HG03097 (cell line): ENCODE measurements at regions not wholly inside any gene's neighbourhood (a gene's known extent, or its start where the extent isn't known, plus 50 kb on each side); places are given as distances from the start of the nearest gene placed in this dataset.

Experiments
- ATAC-seq: cut with Tn5 transposase; IDR thresholded peaks from one replicate; pipeline ENCODE4 v1.9.1; 2021; ENCODE audit not compliant: unreplicated experiment, low FRiP score

GRCh38 chr17:79168486-79169055, 93.9 kb downstream of the ENGASE start:
- no peak for ATAC-seq

DNA sequence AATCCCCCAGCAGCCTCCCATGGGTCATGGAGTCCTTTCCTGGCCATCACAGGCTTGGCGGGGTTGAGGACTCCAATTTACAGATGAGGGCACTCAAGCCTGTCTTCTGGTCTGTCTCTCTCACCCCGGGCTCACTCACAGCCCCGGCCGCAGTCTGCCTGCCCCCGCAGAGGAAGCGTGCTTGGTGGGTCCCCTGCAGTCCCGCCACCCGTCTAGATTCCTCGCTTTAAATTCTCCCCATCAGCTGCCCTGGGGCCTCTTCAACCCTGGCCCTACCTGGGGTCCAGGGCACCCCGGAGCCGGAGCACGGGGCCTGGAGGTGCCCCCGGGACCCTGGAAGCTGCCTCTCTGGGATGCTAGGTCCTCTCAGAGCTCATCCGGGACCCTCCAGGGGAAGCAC, 92.9 kb downstream of the ENGASE start:
- ATAC-seq: no peak

DNA sequence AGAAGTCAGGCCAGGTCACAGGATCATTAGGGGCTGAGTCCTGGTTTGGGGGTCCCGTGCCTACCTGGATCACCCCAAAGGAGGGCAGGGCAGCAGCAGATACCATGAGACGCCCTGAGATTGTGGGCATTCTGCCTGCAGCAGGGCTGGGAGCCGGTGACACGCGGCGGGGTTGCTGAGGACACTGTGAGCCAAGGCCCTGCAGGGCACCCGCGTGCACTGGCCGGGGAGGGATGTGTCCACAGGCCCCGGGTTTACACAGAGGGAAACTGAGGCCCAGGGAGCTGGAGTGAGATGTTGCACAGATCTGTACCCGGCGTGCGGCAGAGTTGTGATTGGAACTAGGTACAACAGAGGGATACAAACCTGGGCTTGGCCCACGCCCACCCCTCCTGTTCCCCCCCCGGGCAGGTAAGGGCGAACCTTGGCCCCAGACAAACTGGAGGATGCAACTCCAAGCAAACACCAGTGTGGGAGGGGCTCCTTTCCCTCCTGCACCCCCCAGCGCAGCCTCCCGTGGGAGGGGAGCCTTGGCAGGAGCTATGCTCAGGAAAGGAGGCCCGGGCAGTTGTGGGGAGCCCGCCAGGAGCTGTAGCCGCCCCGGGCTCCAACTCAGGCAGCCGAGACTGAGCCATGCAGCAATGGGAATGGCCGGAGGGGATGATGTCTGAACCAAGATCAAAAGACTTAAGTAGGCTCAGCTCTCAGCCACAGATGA, 91.3 kb downstream of the ENGASE start:
- ATAC-seq: no peak

- ATAC-seq: no peak
Measured at GRCh38 chr17:79164913-79165695, 90.5 kb downstream of the ENGASE start.

DNA sequence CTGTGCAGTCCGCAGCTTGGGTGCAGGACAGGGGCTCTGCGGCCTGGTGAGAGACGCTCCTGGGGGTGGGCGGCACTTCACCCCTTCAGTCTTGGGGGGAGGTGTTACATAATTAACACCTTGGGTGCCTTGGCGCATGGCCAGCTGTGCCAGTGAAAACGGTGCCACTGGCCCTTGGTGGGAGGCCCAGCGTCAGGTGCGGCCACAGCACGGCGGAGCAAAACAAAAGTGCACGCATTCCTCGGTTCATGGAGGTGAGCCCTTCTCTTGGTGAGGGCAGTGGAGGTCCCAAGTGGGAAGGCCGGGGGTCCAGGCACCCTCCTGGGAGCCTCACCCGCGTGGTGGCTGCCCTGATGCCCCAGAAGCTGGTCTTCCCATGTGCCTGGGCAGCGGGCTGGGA, 89.8 kb downstream of the ENGASE start:
- no peak for ATAC-seq

DNA sequence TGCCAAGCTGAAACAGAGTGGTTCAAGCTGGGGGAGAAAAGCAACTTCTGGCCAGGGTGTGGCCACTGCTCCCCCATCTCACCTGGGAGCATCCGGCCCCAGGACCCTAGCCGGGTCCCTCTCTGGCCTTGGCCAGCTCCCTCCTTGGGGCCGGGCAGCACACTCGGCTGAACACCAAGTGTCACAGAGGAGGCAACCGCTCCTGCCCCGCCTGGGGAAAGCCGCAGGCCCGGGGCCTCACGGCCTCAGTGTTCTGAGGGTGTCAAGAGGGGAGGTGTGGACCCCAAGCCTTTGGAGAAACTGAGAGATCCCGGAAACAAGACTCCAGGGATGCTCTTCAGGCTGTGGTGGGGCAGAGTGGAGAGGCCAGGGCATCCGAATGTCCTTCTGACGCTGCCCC, 88.4 kb downstream of the ENGASE start:
- no peak for ATAC-seq

DNA sequence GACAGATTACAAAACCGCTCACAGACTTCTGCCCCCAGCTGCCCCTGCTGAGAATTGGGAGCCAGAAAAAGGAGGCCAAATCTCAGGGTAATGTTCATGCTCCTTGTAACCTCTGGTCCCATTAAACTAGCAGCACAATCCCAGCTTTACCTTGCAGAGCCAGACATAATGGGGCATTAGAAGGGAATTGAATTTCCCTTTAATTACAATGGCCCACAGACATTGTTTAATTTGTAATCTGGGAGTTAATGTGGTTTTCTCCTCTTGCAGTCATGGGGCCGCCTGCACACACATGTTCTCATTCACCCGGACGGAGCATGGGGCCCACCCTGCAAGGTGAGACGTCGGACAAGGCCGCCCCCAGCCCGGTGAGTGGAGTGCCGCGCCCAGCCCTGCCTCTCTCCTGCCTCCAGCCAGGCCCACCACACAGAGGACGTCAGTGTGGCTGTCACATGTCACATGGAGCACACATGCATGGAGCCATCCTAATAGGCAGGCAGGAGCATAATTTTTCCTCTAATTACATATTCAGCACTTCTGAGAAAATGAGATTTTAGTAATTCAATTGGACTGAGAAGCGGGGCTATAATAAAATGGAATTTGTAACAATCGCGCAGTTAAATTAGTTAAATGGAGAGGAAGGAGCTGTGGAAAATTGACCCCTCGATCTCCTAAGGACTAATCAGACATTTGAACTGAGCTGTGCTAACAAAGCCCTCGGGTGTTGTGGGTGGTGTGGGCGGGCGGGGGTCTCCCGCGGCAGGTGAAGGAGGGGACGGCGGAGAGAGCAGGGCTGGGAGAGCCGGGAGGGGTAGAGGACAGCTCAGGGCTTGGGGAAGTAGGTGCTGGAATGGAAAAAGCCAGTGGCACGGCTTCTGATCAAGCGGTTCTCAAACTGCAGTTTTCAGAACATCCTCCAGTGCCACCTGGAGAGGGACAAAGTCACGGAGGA, 87.7 kb downstream of the ENGASE start:
- ATAC-seq: no peak

GRCh38 chr17:79160980-79161636, 86.5 kb downstream of the ENGASE start:
- no peak for ATAC-seq

DNA sequence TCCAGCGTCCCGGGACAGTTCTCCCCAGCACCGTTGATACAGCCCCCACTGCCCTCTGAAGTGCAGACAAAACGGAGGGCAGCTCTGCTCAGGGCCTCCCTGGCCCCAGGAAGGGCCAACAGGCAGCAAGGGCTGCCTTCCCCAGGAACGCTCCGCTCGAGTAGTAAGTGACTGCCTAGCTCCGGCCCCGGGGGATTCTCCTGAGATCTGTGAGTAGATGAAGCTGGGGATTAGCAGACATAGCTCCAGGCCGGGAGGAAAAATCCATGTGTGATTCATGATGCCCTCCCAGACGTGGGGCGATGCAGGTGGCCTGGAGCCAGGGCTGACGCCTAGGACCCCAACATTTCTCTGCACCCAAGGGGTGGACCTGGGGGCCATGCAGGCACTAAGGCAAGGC, 85.3 kb downstream of the ENGASE start:
- no peak for ATAC-seq

GRCh38 chr17:79159471-79159870, 84.8 kb downstream of the ENGASE start:
- no peak for ATAC-seq

DNA sequence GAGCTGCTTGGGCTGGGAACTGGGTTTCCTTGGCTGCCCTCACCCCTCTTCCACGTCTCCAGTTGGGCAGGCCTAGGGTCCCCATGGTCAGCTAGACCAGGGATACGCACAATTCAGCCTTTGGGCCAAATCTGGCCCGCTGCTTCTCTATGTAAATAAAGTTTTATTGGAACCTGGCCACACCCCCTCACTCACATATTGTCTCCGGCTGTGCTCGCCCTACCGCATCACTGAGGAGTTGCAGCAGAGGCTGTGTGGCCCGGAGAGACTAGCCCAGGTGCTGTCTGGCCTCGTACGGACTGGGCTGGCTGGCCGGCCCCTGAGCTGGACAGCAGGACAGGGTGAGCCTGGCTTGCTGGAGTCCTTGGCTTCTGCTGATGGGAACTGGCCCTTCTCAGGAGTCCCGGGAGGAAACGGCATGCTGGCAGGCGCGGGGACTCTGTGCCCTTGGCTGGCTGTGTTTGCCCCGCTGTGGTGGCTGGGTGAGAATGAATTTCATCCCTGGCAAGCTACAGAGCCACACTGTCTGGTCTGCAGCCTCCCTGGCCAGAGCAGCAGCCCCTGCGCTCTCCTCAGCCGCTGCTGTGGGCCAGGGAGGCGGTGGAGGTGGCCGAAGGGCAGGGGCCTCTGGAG, 82.0 kb downstream of the ENGASE start:
- no peak for ATAC-seq

DNA sequence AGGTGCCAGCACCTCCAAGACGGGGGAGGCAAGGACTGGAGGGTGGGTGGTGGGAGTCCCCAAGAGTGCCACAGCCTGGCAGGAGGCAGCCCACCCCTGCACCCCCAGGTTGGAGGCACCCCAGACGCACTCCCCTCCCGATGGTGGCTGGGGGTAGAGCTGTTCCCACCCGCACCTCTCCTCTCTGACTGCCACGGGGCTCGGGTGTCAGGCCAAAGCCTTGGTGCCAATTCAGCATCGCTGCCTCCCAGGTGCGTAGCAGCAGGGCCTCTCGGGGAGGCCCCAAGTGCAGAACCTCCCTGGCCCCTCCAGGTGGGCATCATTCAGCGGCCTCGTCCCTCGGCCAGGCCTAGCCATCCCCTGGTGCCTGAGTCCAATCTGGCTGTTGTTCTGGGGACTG, 81.1 kb downstream of the ENGASE start:
- no peak for ATAC-seq

DNA sequence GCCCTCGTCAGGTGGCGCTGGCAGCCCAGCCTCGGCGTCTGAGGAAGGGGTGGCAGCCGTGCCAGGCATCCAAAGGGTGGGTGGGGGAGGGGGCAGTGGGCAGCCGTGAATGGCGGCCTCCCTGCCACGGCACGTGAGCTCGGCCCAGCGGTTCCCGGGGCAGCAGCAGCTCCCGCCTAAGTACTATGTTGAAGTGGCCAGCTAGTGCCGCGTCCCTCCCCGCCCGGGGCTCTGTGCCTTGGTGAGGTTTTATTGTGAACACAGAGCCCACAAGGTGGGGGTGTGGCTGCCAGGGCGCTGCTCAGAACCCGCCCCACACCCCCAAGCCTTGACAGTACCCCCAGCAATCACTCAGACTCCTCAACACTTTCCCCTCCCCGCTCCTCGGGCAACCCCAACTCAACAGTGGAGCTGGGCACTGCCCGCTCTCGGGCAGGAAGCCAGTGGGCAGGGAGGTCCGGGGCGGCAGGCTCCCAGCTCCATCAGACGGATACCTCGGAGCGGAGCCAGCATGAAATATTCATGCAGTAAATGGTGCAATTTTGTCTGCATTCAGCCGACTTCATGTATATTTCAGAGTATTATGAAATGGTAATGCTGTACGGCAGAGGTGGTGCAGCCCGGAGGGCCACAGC, 80.4 kb downstream of the ENGASE start:
- no peak for ATAC-seq

- no peak for ATAC-seq
Measured at GRCh38 chr17:79154446-79154845, 79.8 kb downstream of the ENGASE start.

GRCh38 chr17:79153367-79154130, 78.9 kb downstream of the ENGASE start:
- ATAC-seq: no peak

GRCh38 chr17:79152636-79153035, 78.0 kb downstream of the ENGASE start:
- no peak for ATAC-seq

GRCh38 chr17:79152110-79152509, 77.5 kb downstream of the ENGASE start:
- no peak for ATAC-seq

DNA sequence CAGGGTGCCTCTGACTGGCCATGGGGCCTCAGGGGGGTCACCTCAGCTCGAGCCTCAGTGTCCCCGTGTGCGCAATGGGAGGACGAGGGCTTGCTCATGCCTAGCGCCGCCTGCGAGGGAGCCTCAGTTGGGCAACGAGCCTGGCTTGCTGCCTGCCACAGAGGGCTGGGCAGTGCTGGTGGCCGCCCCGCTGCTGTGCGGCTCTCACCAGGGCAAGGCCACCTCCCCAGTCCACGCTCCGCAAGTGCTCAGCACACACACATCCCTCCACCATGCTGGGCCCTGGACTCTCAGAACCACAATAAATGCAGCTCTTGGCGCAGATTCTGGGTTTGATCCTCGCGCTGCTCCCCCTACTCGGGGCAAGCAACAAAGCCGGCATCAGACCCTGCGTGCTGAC, 76.2 kb downstream of the ENGASE start:
- ATAC-seq: no peak
